ENCODE measurements at regions not wholly inside any gene's neighbourhood (a gene's known extent, or its start where the extent isn't known, plus 50 kb on each side); places are given as distances from the start of the nearest gene placed in this dataset.

GRCh38 chr9:110025551-110026170 is 182.3 kb downstream of the C9orf152 start:
- H3K27ac ChIP-seq = no peak overlapping the region
- H3K36me3 ChIP-seq = no peaks in the 10 kb centered on the region
- intact Hi-C loops (cut with DNase I) = no loop called here
- TF ChIP-seq CTCF (IDR thresholded peaks at IDR 0.05) = no peak
- H3K4me1 ChIP-seq = peaks cover 25% of the 10 kb centered on the region
- ATAC-seq = no peak
- H3K9me3 ChIP-seq = no peaks in the 10 kb centered on the region
- H3K4me3 ChIP-seq = no peak overlapping the region
- no peaks in the 10 kb centered on the region for H3K27me3 ChIP-seq
- no peak for DNase-seq

DNA sequence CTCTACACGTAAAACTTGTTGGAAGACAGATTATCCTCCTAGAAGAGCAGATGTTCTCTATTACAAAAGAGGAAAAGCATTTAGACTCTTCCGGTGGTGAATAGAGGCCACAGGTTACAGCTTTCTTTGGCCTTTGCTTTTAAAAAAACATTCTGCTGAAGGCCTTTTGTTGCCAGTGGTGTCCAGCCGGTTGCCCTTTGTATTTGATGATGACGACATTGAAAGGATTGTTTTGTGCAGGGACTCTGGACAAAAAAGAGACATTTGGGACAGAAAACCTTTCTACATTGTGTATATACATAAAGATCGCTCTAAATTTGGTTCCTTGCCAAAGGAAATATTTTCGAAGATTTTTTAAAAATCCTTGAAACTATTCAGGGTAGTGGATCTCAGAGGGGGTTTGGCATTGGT is 180.3 kb downstream of the C9orf152 start:
- H3K4me3 ChIP-seq = no peak overlapping the region
- ATAC-seq = peak; percentile 68
- H3K9me3 ChIP-seq = no peaks in the 10 kb centered on the region
- H3K27ac ChIP-seq = no peak overlapping the region
- intact Hi-C loops (cut with DNase I) = no loop called here
- H3K27me3 ChIP-seq = no peaks in the 10 kb centered on the region
- H3K36me3 ChIP-seq = no peaks in the 10 kb centered on the region
- TF ChIP-seq CTCF (IDR thresholded peaks at IDR 0.05) = no peak
- H3K4me1 ChIP-seq = peaks cover 25% of the 10 kb centered on the region
- DNase-seq = no peak

DNA sequence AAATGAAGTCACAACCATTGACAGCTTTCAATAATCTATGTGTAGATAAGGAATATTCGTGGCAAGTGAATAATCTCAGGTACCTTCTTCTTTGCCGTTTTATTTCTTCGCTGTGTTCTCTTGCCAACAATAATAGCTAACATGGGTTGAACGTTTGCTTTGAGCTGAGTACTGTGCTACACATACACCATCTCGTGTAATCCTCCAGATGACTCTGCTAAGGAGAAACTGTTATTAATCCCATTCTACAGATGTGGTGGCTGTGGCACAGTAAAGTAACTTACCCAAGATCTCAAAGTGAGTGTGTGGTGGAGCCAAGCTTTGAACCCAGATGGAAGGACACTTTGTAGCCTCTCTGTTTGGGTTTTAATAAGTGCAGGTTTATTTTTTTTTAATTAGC is 179.7 kb downstream of the C9orf152 start:
- intact Hi-C loops (cut with DNase I) = no loop called here
- Histone ChIP-seq H3K27ac (no peak overlapping the region), H3K4me1 (peaks cover 25% of the 10 kb centered on the region), H3K27me3 (no peaks in the 10 kb centered on the region), H3K4me3 (no peak overlapping the region), H3K36me3 (no peaks in the 10 kb centered on the region), H3K9me3 (no peaks in the 10 kb centered on the region)
- ATAC-seq (no peak), DNase-seq (no peak)
- no peak for TF ChIP-seq CTCF (IDR thresholded peaks at IDR 0.05)

- ATAC-seq (no peak), DNase-seq (no peak)
- Histone ChIP-seq H3K9me3 (no peaks in the 10 kb centered on the region), H3K36me3 (no peaks in the 10 kb centered on the region), H3K27me3 (no peaks in the 10 kb centered on the region), H3K4me1 (peaks cover 25% of the 10 kb centered on the region), H3K4me3 (no peak overlapping the region), H3K27ac (peak overlapping the region; percentile 20)
- no peak for TF ChIP-seq CTCF (IDR thresholded peaks at IDR 0.05)
- intact Hi-C loops (cut with DNase I) = no loop called here
These were observed 179.3 kb downstream of the C9orf152 start for GRCh38 chr9:110028676-110029075.

DNA sequence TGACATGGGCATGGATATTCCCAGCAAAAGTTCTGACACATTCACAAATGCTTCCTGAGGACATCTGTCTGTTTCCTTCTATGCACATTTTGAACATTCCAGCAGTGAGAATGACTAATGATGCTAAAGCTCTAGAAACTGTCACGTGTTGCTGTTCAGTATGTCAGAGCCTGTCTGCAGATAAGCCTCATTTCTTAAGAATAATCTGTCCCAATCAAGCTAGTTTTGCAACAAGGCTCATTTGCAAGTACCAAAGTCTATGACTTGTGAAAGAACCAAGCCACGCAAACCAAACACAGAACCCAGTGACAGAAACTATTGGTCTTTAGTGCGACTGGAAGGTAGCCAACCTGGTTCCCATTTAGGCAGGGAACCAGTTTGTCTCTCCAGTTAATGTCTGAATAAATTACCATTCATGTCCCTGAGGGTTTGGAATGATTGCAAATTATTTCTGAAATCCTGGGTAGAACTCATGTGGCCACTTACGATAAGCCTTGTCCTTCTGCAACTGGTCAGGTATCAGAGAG is 178.5 kb downstream of the C9orf152 start:
- TF ChIP-seq CTCF (IDR thresholded peaks at IDR 0.05) = no peak
- no peak overlapping the region for H3K4me3 ChIP-seq
- peak overlapping the region; percentile 44 for H3K27ac ChIP-seq
- intact Hi-C loops (cut with DNase I) = no loop called here
- ATAC-seq = peak; percentile 89
- no peaks in the 10 kb centered on the region for H3K9me3 ChIP-seq
- no peaks in the 10 kb centered on the region for H3K27me3 ChIP-seq
- no peak for DNase-seq
- H3K4me1 ChIP-seq = peaks cover 25% of the 10 kb centered on the region
- H3K36me3 ChIP-seq = no peaks in the 10 kb centered on the region
